H1 (cell line): ENCODE measurements at regions not wholly inside any gene's neighbourhood (a gene's known extent, or its start where the extent isn't known, plus 50 kb on each side); places are given as distances from the start of the nearest gene placed in this dataset.

ENCODE experiments used
- CTCF ChIA-PET: fragments of 300-600 bp; sonication (Branson Sonifier 250); formaldehyde crosslinking; loops from one replicate; lab custom pipeline; 2021; ENCODE audit not compliant: partially characterized antibody; lab: Charles Lee
- POLR2A ChIA-PET: fragments of 300-600 bp; sonication (Branson Sonifier 250); formaldehyde crosslinking; loops from one replicate; lab custom pipeline; 2021; ENCODE audit warnings: inconsistent platforms; ENCODE audit not compliant: partially characterized antibody; lab: Charles Lee
- DNase-seq, 2 experiments: peaks; one replicate each; pipeline versions ENCODE4 v3.0.0 to v3.0.0-alpha.2; 2010 to 2022; ENCODE audit warnings: low spot score in 2 of 2, low read depth in 1 of 2, mixed read lengths in 1 of 2
- FAIRE-seq: peaks from 2 replicates; lab custom pipeline; 2011; peaks lifted over from hg19 to GRCh38; lab: Jason Lieb, UNC
- H2AFZ ChIP-seq: 2 replicates; pipeline ENCODE4 v1.8.1; 2012; ENCODE audit warnings: low read length, inconsistent platforms
- H2AK5ac ChIP-seq: 2 replicates; pipeline ENCODE4 v1.6.1; 2013; ENCODE audit warnings: low read depth, low read length
- H2BK120ac ChIP-seq: replicated peaks from 2 replicates; pipeline ENCODE3; 2013; ENCODE audit warnings: low read depth, low read length, inconsistent platforms
- H2BK12ac ChIP-seq: 2 replicates; pipeline ENCODE4 v1.6.1; 2013; ENCODE audit warnings: low read depth, low read length
- H2BK15ac ChIP-seq: 2 replicates; pipeline ENCODE4 v1.6.1; 2013; ENCODE audit warnings: low read length
- H2BK20ac ChIP-seq: 2 replicates; pipeline ENCODE4 v1.6.1; 2013; ENCODE audit warnings: low read length
- H2BK5ac ChIP-seq: 2 replicates; pipeline ENCODE4 v1.6.1; 2013; ENCODE audit warnings: low read depth, low read length
- H3K14ac ChIP-seq: 2 replicates; pipeline ENCODE4 v1.6.1; 2013; ENCODE audit warnings: inconsistent platforms; ENCODE audit not compliant: insufficient read length
- H3K18ac ChIP-seq: 2 replicates; pipeline ENCODE4 v1.6.1; 2013; ENCODE audit warnings: low read length; ENCODE audit errors: extremely low read depth
- H3K23ac ChIP-seq: 2 replicates; pipeline ENCODE4 v1.6.1; 2013; ENCODE audit warnings: inconsistent platforms; ENCODE audit not compliant: insufficient read length
- H3K23me2 ChIP-seq: 2 replicates; pipeline ENCODE4 v1.6.1; 2013; ENCODE audit warnings: low read depth, low read length
- H3K27ac ChIP-seq: 2 replicates; pipeline ENCODE4 v1.6.1; 2011; ENCODE audit warnings: low read depth, low read length, inconsistent platforms
- H3K27me3 ChIP-seq, 4 experiments: replicated peaks in 1 of 4; 1 replicate in 1 of 4; 2 replicates in 3 of 4; pipeline versions ENCODE4 v1.6.1 to v1.8.1; 2011 to 2013; ENCODE audit warnings: low read length in 3 of 4, mild to moderate bottlenecking in 3 of 4, inconsistent platforms in 2 of 4, mixed read lengths in 2 of 4, moderate library complexity in 1 of 4; ENCODE audit not compliant: control insufficient read depth in 3 of 4, insufficient read depth in 3 of 4; ENCODE audit errors: extremely low read depth in 1 of 4
- H3K36me3 ChIP-seq, 4 experiments: 2 replicates each; pipeline versions ENCODE4 v1.6.1 to v1.8.1; 2011 to 2013; ENCODE audit warnings: mild to moderate bottlenecking in 4 of 4, low read length in 3 of 4, moderate library complexity in 2 of 4, control low read depth in 1 of 4, inconsistent platforms in 1 of 4; ENCODE audit not compliant: insufficient read depth in 4 of 4, control insufficient read depth in 2 of 4
- H3K4ac ChIP-seq: replicated peaks from 2 replicates; pipeline ENCODE3; 2013; ENCODE audit warnings: low read length, low read depth, mixed read lengths, inconsistent platforms; ENCODE audit not compliant: insufficient read length
- H3K4me1 ChIP-seq, 4 experiments: replicated peaks in 1 of 4; 1 replicate in 1 of 4; 2 replicates in 3 of 4; pipeline versions ENCODE4 v1.6.1 to v1.8.1; 2011 to 2013; ENCODE audit warnings: low read length in 3 of 4, inconsistent platforms in 2 of 4, mixed read lengths in 1 of 4; ENCODE audit not compliant: insufficient read depth in 4 of 4, control insufficient read depth in 3 of 4
- H3K4me2 ChIP-seq, 2 experiments: 2 replicates each; pipeline versions ENCODE4 v1.6.1 to v1.8.1; 2011 to 2013; ENCODE audit warnings: low read depth in 2 of 2, low read length in 2 of 2, control low read depth in 1 of 2, inconsistent platforms in 1 of 2, mild to moderate bottlenecking in 1 of 2; ENCODE audit not compliant: insufficient read depth in 1 of 2
- H3K4me3 ChIP-seq, 4 experiments: fragments of 200-600, 300-600 bp in 1 of 4; sonication (generic), shearing (Covaris generic), sonication (Bioruptor Twin) in 1 of 4; 2 replicates each; pipeline versions ENCODE4 v1.5.1 to v1.8.1; 2011 to 2016; ENCODE audit warnings: low read length in 4 of 4, low read depth in 3 of 4, control low read depth in 2 of 4, inconsistent platforms in 2 of 4, mild to moderate bottlenecking in 2 of 4, mixed read lengths in 1 of 4, moderate library complexity in 1 of 4; ENCODE audit not compliant: insufficient read depth in 2 of 4; ENCODE audit errors: extremely low read depth in 1 of 4
- H3K56ac ChIP-seq: replicated peaks from 2 replicates; pipeline ENCODE3; 2013; ENCODE audit warnings: low read depth, mild to moderate bottlenecking, mixed read lengths, low read length, inconsistent platforms; ENCODE audit not compliant: insufficient read length
- H3K79me1 ChIP-seq: 2 replicates; pipeline ENCODE4 v1.6.1; 2013; ENCODE audit warnings: low read depth, low read length, control low read depth
- H3K79me2 ChIP-seq, 2 experiments: 2 replicates each; pipeline versions ENCODE4 v1.6.1 to v1.8.1; 2012 to 2013; ENCODE audit warnings: low read length in 2 of 2, mild to moderate bottlenecking in 2 of 2, inconsistent platforms in 1 of 2; ENCODE audit not compliant: insufficient read depth in 2 of 2, control insufficient read depth in 1 of 2
- H3K9ac ChIP-seq, 4 experiments: replicated peaks in 1 of 4; 1 replicate in 1 of 4; 2 replicates in 3 of 4; pipeline versions ENCODE4 v1.6.1 to v1.8.1; 2011 to 2013; ENCODE audit warnings: low read depth in 3 of 4, low read length in 3 of 4, control low read depth in 2 of 4, mild to moderate bottlenecking in 2 of 4, moderate library complexity in 2 of 4, inconsistent platforms in 1 of 4; ENCODE audit errors: extremely low read depth in 1 of 4
- H3K9me3 ChIP-seq, 2 experiments: 2 replicates each; pipeline versions ENCODE4 v1.6.1 to v1.8.1; 2012 to 2013; ENCODE audit warnings: mild to moderate bottlenecking in 2 of 2, moderate library complexity in 2 of 2, control low read depth in 1 of 2, inconsistent platforms in 1 of 2, low read depth in 1 of 2, low read length in 1 of 2, mixed read lengths in 1 of 2; ENCODE audit not compliant: insufficient read depth in 2 of 2
- H4K20me1 ChIP-seq, 2 experiments: replicated peaks in 1 of 2; 2 replicates each; pipeline versions ENCODE3 to v1.8.1; 2011 to 2013; ENCODE audit warnings: inconsistent platforms in 2 of 2, low read length in 2 of 2, mild to moderate bottlenecking in 1 of 2; ENCODE audit not compliant: insufficient read depth in 2 of 2, control insufficient read depth in 1 of 2
- H4K5ac ChIP-seq: 2 replicates; pipeline ENCODE4 v1.6.1; 2013; ENCODE audit warnings: low read length, low read depth, mixed read lengths, inconsistent platforms; ENCODE audit not compliant: insufficient read length
- H4K8ac ChIP-seq: 2 replicates; pipeline ENCODE4 v1.8.0; 2013; ENCODE audit warnings: mild to moderate bottlenecking, moderate library complexity, low read length, inconsistent platforms; ENCODE audit not compliant: insufficient read depth; ENCODE audit errors: extremely low read depth
- H4K91ac ChIP-seq: replicated peaks from 2 replicates; pipeline ENCODE3; 2013; ENCODE audit warnings: low read length, mixed read lengths, inconsistent platforms; ENCODE audit not compliant: insufficient read length
- ASH2L ChIP-seq: fragments of 200-600, 300-600 bp; sonication (generic); IDR thresholded peaks from one replicate; pipeline ENCODE4 v1.7.1; 2017; ENCODE audit warnings: low read length
- BCL11A ChIP-seq, 2 experiments: IDR thresholded peaks; one replicate each; pipeline ENCODE4 v1.6.1; 2011; ENCODE audit warnings: low read depth in 2 of 2, low read length in 2 of 2, mild to moderate bottlenecking in 2 of 2
- BRCA1 ChIP-seq: IDR thresholded peaks from 2 replicates; pipeline ENCODE4 v1.6.1; 2012; ENCODE audit warnings: low read depth, low read length, improper control_type of control experiment
- CBX8 ChIP-seq: fragments of 300-800, 300-1000 bp; sonication (generic); IDR thresholded peaks from 2 replicates; pipeline ENCODE4 v1.7.1; 2016; ENCODE audit warnings: low read depth, low read length, borderline replicate concordance
- CREB1 ChIP-seq: IDR thresholded peaks from 2 replicates; pipeline ENCODE4 v1.6.1; 2012; ENCODE audit warnings: inconsistent platforms
- HDAC2 ChIP-seq, 2 experiments: fragments of 300-600 bp in 1 of 2; sonication (generic) in 1 of 2; IDR thresholded peaks; 2 replicates each; pipeline ENCODE4 v1.6.1; 2011 to 2012; ENCODE audit warnings: low read depth in 2 of 2, low read length in 2 of 2, mild to moderate bottlenecking in 2 of 2, moderate library complexity in 2 of 2, borderline replicate concordance in 1 of 2, inconsistent platforms in 1 of 2
- KDM5A ChIP-seq: fragments of 200-600 bp; IDR thresholded peaks from 2 replicates; pipeline ENCODE4 v1.7.1; 2012; ENCODE audit warnings: mild to moderate bottlenecking, low read length, inconsistent platforms, mixed read lengths
- NANOG ChIP-seq: IDR thresholded peaks from 2 replicates; pipeline ENCODE4 v1.6.1; 2011; ENCODE audit warnings: low read length, low read depth, mild to moderate bottlenecking, inconsistent platforms; ENCODE audit not compliant: insufficient read depth, poor library complexity, severe bottlenecking
- PHF8 ChIP-seq: fragments of 200-600 bp; sonication (generic); conservative IDR thresholded peaks from 2 replicates; pipeline ENCODE4 v1.7.1; 2012; ENCODE audit warnings: low read depth, mild to moderate bottlenecking, inconsistent platforms, low read length, moderate library complexity
- RFX5 ChIP-seq: IDR thresholded peaks from 2 replicates; pipeline ENCODE4 v1.6.1; 2011; ENCODE audit warnings: low read depth, low read length, improper control_type of control experiment, borderline replicate concordance
- SIX5 ChIP-seq: IDR thresholded peaks from 2 replicates; pipeline ENCODE4 v1.6.1; 2011; ENCODE audit warnings: mild to moderate bottlenecking, low read depth, low read length
- SP4 ChIP-seq: IDR thresholded peaks from 2 replicates; pipeline ENCODE4 v1.6.1; 2012; ENCODE audit warnings: low read length, inconsistent platforms
- TAF1 ChIP-seq: IDR thresholded peaks from 2 replicates; pipeline ENCODE4 v1.6.1; 2011; ENCODE audit warnings: mild to moderate bottlenecking, low read depth, low read length
- YY1 ChIP-seq: IDR thresholded peaks from 2 replicates; pipeline ENCODE4 v1.6.1; 2011; ENCODE audit warnings: low read depth, mild to moderate bottlenecking, low read length
- WGBS, 2 experiments: shearing (Covaris generic) in 1 of 2; methylation state at CpG; one replicate each; pipeline versions ENCODE4 v1.1.6 to v1.1.7; 2013 to 2015; ENCODE audit warnings: low lambda C conversion rate in 2 of 2, mixed read lengths in 2 of 2, inconsistent platforms in 1 of 2, low coverage in 1 of 2, missing lambda C conversion rate in 1 of 2; ENCODE audit not compliant: insufficient replicate concordance in 2 of 2, insufficient coverage in 1 of 2, insufficient read length in 1 of 2; ENCODE audit errors: extremely low coverage in 1 of 2, missing lambda C conversion rate in 1 of 2; 5-methylcytosine and 5-hydroxymethylcytosine counted together
- TF ChIP-seq, protein P1 (sequence below): IDR thresholded peaks from 2 replicates; pipeline ENCODE4 v1.6.1; 2012; ENCODE audit warnings: low read length, inconsistent platforms

DNA sequence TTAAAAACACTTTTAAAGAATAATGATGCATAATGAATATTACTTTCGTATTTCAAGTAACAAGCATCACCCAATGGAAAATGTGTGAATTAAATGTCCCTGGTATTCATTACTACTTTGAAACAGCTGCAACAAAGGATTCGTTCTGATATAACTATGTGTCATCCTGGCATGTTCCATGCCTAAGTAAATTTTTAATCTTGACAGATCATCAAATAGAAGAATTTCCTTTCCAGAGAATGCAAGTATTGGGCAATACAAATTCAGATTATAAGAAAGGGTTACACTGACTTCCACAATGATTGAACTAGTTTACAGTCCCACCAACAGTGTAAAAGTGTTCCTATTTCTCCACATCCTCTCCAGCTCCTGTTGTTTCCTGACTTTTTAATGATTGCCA is 105.3 kb downstream of the SPCS3 start:
- Histone ChIP-seq H4K5ac (no peak overlapping the region), H2BK120ac (no peak overlapping the region), H4K8ac (no peak overlapping the region), H3K9ac (no peak overlapping the region), H3K27ac (no peak overlapping the region), H3K23me2 (no peaks in the 10 kb centered on the region), H2AFZ (no peak overlapping the region), H3K23ac (no peak overlapping the region), H3K9me3 (no peaks in the 10 kb centered on the region), H3K4me2 (no peak overlapping the region), H4K20me1 (no peaks in the 10 kb centered on the region), H3K4me3 (no peak overlapping the region), H3K18ac (no peak overlapping the region), H3K27me3 (no peaks in the 10 kb centered on the region), H3K36me3 (no peaks in the 10 kb centered on the region), H2AK5ac (no peak overlapping the region), H2BK5ac (no peak overlapping the region), H3K79me1 (no peaks in the 10 kb centered on the region), H2BK12ac (no peak overlapping the region), H3K4ac (no peak overlapping the region), H3K79me2 (no peaks in the 10 kb centered on the region), H4K91ac (no peak overlapping the region), H2BK15ac (no peak overlapping the region), H3K4me1 (no peaks in the 10 kb centered on the region), H3K56ac (no peak overlapping the region), H2BK20ac (no peak overlapping the region), H3K14ac (no peak overlapping the region)
- no peak for FAIRE-seq
- 90% methylated on average over 2 of the region's 2 CpGs; no CpG with 5 or more reads in 1 of the 2 experiments for WGBS, 2 experiments
- CTCF ChIA-PET: no interaction called here
- POLR2A ChIA-PET: no interaction called here
- DNase-seq: no peak
- TF ChIP-seq YY1 (no peak), BRCA1 (no peak), NANOG (no peak), SIX5 (no peak), BCL11A (IDR thresholded peaks at IDR 0.05; ENCODE audit: low read depth in 2 of 2, low read length in 2 of 2) (no peak), RFX5 (no peak), PHF8 (no peak), TAF1 (no peak), CBX8 (no peak), HDAC2 (IDR thresholded peaks at IDR 0.05; ENCODE audit: borderline replicate concordance in 1 of 2, low read depth in 2 of 2, low read length in 2 of 2) (no peak), KDM5A (no peak), CREB1 (no peak), SP4 (no peak), ASH2L (no peak)
- TF ChIP-seq, protein P1, sequence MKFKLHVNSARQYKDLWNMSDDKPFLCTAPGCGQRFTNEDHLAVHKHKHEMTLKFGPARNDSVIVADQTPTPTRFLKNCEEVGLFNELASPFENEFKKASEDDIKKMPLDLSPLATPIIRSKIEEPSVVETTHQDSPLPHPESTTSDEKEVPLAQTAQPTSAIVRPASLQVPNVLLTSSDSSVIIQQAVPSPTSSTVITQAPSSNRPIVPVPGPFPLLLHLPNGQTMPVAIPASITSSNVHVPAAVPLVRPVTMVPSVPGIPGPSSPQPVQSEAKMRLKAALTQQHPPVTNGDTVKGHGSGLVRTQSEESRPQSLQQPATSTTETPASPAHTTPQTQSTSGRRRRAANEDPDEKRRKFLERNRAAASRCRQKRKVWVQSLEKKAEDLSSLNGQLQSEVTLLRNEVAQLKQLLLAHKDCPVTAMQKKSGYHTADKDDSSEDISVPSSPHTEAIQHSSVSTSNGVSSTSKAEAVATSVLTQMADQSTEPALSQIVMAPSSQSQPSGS: no peak
